GM23248 (cell line): ENCODE measurements at regions not wholly inside any gene's neighbourhood (a gene's known extent, or its start where the extent isn't known, plus 50 kb on each side); places are given as distances from the start of the nearest gene placed in this dataset.

Experiments used
- EZH2 ChIP-seq: fragments of 200-600 bp; sonication (generic); IDR thresholded peaks from 2 replicates; pipeline ENCODE4 v1.6.1; 2018; ENCODE audit warnings: antibody characterized with exemption, mild to moderate bottlenecking; ENCODE audit not compliant: insufficient read depth, poor library complexity, severe bottlenecking
- EZH2phosphoT487 ChIP-seq: fragments of 200-600 bp; sonication (generic); IDR thresholded peaks from 2 replicates; pipeline ENCODE4 v1.6.1; 2018; ENCODE audit warnings: antibody characterized with exemption, moderate library complexity, mild to moderate bottlenecking, low read depth; ENCODE audit not compliant: insufficient read depth

DNA sequence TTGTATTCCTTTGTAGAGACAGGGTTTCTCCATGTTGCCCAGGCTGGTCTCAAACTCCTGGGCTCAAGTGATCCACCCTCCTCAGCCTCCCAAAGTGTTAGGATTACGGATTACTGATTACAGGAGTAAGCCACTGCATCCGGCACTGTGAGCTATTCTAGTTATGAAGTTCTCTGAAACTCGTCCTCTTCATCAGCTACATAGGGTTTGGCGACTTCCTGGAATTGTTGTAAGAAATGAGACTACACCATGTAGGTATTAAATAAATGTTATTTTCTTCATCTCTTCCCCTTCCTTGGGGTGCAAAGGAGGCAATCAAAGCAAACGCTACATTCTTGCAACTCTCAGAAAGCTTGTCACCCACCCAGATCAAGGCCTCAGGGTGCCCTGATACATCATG, 131.2 kb upstream of the TIAM1 start:
- no peak for TF ChIP-seq EZH2
- no peak for TF ChIP-seq EZH2phosphoT487
